Kidney (tissue), 13 donors: ENCODE measurements at regions not wholly inside any gene's neighbourhood (a gene's known extent, or its start where the extent isn't known, plus 50 kb on each side); places are given as distances from the start of the nearest gene placed in this dataset.

Experiments used
- DNase-seq, 5 donors: peaks; one replicate each; pipeline ENCODE4 v3.0.0-alpha.2; 2013 to 2020
- FAIRE-seq: peaks from 2 replicates; lab custom pipeline; 2012; peaks lifted over from hg19 to GRCh38; lab: Jason Lieb, UNC
- H3K27ac ChIP-seq, 2 donors: one replicate each; pipeline ENCODE4 v1.7.0; 2013; ENCODE audit warnings: low read depth in 2 of 2, low read length in 2 of 2, inconsistent platforms in 1 of 2
- H3K27me3 ChIP-seq: one replicate; pipeline ENCODE4 v1.7.1; 2013; ENCODE audit warnings: low read length, inconsistent platforms; ENCODE audit not compliant: control insufficient read depth, insufficient read depth
- H3K36me3 ChIP-seq, 3 donors: one replicate each; pipeline versions ENCODE4 v1.7.0 to v1.7.1; 2013; ENCODE audit warnings: low read length in 3 of 3, control low read depth in 1 of 3, inconsistent platforms in 1 of 3; ENCODE audit not compliant: insufficient read depth in 3 of 3, control insufficient read depth in 2 of 3
- H3K4me1 ChIP-seq, 3 donors: one replicate each; pipeline versions ENCODE4 v1.7.0 to v1.7.1; 2013; ENCODE audit warnings: low read length in 3 of 3, inconsistent platforms in 1 of 3, low read depth in 1 of 3; ENCODE audit not compliant: control insufficient read depth in 2 of 3, insufficient read depth in 2 of 3
- H3K4me3 ChIP-seq, 3 donors: one replicate each; pipeline versions ENCODE4 v1.7.0 to v1.8.1; 2013; ENCODE audit warnings: low read length in 3 of 3, control low read depth in 1 of 3, inconsistent platforms in 1 of 3
- H3K9ac ChIP-seq, 3 donors: one replicate each; pipeline versions ENCODE4 v1.7.0 to v1.7.1; 2013; ENCODE audit warnings: low read length in 3 of 3, control low read depth in 1 of 3, inconsistent platforms in 1 of 3
- H3K9me3 ChIP-seq, 3 donors: one replicate each; pipeline versions ENCODE4 v1.7.0 to v1.7.1; 2013; ENCODE audit warnings: low read length in 3 of 3, control low read depth in 1 of 3, inconsistent platforms in 1 of 3; ENCODE audit not compliant: control insufficient read depth in 2 of 3, insufficient read depth in 1 of 3
- intact Hi-C: fragments of 100-400 bp; cut with DNase I; formaldehyde crosslinking; loops from one replicate; pipeline ENCODE4 v1.11.1; 2022
- TF ChIP-seq, protein P1 (sequence below): IDR thresholded peaks from 3 replicates; pipeline ENCODE4 v1.5.1; 2012; ENCODE audit warnings: mild to moderate bottlenecking, moderate library complexity, borderline replicate concordance; ENCODE audit not compliant: insufficient read depth; ENCODE audit errors: extremely low read depth
- donor health status: control.
- donor health status: control.
- donor health status: control.
- donor health status: control.
- donor health status: control.
- donor health status: DM: yes; HTN: yes; CAD: no.
- donor health status: Normal renal cell carcinoma (clear cell type).

DNA sequence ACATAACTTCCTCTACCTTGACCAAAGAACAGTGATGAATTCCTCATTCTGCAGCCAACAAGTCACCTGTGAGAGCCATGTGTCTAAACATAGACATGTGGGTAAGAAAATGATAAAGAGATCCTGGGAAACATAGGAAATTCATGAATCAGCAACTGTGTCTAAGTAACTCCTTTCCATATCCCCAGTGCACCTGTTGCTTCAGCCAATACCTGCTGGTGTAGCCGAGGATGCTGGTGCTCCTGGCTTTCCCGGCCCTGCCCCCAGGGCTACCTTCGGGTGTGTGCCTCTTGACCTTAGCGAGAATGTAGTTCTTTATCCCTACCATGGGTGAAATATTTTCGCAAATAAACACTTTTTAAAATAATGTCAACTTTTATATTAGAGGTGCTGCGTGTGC lies 114.1 kb downstream of the OR13A1 start:
- H3K36me3 ChIP-seq: no peaks in the 10 kb centered on the region
- no peak overlapping the region for H3K9ac ChIP-seq
- DNase-seq (no peak), FAIRE-seq (no peak)
- H3K4me1 ChIP-seq: no peaks in the 10 kb centered on the region
- H3K9me3 ChIP-seq: no peaks in the 10 kb centered on the region
- TF ChIP-seq, protein P1, sequence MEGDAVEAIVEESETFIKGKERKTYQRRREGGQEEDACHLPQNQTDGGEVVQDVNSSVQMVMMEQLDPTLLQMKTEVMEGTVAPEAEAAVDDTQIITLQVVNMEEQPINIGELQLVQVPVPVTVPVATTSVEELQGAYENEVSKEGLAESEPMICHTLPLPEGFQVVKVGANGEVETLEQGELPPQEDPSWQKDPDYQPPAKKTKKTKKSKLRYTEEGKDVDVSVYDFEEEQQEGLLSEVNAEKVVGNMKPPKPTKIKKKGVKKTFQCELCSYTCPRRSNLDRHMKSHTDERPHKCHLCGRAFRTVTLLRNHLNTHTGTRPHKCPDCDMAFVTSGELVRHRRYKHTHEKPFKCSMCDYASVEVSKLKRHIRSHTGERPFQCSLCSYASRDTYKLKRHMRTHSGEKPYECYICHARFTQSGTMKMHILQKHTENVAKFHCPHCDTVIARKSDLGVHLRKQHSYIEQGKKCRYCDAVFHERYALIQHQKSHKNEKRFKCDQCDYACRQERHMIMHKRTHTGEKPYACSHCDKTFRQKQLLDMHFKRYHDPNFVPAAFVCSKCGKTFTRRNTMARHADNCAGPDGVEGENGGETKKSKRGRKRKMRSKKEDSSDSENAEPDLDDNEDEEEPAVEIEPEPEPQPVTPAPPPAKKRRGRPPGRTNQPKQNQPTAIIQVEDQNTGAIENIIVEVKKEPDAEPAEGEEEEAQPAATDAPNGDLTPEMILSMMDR: no peak
- H3K27me3 ChIP-seq: no peaks in the 10 kb centered on the region
- intact Hi-C loops: no loop called here
- H3K27ac ChIP-seq: no peak overlapping the region
- H3K4me3 ChIP-seq: no peak overlapping the region

DNA sequence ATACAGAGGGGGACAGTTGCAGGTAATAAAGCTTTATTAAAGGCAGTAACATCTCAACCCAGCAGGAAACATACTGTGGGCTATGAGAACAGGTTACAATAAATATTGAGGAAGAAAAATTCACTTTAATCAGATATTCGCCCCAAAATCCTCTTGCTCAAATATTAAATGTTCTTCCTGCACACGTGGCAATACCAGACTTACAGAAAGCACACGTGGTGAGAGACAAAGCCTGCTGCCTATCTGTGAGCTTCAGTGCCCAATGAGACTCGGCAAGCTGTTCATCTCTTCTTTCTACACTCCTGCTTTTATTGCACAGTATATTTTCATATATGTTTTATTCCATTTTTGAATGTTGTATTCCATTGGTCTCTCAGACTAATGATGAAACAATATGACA lies 113.2 kb downstream of the OR13A1 start:
- no peak for FAIRE-seq
- Histone ChIP-seq H3K9ac (no peak overlapping the region), H3K4me3 (no peak overlapping the region), H3K27ac (no peak overlapping the region), H3K9me3 (no peaks in the 10 kb centered on the region), H3K27me3 (no peaks in the 10 kb centered on the region), H3K4me1 (no peaks in the 10 kb centered on the region), H3K36me3 (no peaks in the 10 kb centered on the region)
- DNase-seq: no peak
- intact Hi-C loops: no loop called here
- TF ChIP-seq, protein P1: no peak

DNA sequence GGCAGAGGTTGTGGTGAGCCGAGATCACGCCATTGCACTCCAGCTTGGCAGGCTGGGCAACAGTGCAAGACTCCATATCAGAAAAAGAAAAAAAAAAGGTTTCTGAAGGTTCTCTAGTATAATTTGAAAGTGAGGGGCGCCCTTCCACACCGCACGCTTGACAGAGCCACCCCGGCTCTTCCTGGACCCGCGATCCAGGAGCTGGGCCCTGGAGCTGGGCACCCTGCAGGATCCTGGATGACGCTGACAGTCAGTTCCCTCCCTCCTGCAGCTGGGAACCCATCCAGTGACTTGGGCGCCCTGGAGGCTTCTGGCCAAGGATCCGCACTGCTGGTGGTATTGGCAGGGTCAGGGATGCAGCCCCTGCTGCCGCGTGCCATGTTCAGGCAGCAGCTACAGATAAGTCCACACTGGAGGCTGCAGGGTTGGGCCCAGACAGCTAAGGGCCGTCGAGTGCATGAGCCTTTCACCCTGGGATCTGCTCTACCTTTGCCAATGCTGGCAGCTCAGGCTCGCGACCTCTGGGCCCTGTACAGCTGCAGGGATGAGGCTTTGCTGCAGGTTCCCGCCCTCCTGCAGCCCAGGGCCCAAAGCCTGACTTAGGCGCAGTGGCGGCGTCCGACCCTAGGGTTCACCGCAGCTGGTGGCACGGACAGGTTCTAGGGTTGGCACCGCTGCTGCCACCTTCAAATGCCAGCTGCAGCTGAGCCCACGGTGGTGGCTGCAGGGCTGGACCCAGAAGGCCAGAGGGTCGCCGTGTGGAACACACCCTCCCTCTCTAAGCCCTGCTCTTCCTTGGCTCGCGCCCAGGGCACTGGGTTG lies 110.2 kb downstream of the OR13A1 start:
- Histone ChIP-seq H3K9me3 (no peaks in the 10 kb centered on the region), H3K9ac (no peak overlapping the region), H3K27me3 (no peaks in the 10 kb centered on the region), H3K4me1 (no peaks in the 10 kb centered on the region), H3K36me3 (no peaks in the 10 kb centered on the region), H3K27ac (no peak overlapping the region), H3K4me3 (no peak overlapping the region)
- DNase-seq (no peak), FAIRE-seq (no peak)
- TF ChIP-seq, protein P1: no peak
- intact Hi-C loops: no loop called here

DNA sequence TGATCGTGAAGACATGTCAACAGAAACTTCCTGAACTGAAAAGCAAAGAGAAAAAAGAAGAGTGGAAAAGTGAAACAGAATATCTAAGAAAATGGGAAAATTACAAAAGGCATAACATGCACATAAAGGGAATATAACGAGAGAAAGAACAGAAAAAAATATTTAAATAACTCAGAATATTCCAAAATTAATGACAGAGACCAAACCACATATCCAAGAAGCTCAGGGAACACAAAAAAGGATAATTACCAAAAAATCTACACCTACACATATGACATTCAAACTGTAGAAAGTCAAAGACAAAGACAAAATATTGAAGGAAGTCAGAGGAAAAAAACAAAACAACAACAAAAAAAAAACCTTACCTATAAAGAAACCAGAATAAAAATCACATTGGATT lies 105.5 kb downstream of the OR13A1 start:
- no peaks in the 10 kb centered on the region for H3K36me3 ChIP-seq
- no peaks in the 10 kb centered on the region for H3K4me1 ChIP-seq
- FAIRE-seq (no peak), DNase-seq (no peak)
- H3K9me3 ChIP-seq: no peaks in the 10 kb centered on the region
- no peak overlapping the region for H3K4me3 ChIP-seq
- intact Hi-C loops: no loop called here
- H3K27me3 ChIP-seq: no peaks in the 10 kb centered on the region
- TF ChIP-seq, protein P1: no peak
- no peak overlapping the region for H3K27ac ChIP-seq
- no peak overlapping the region for H3K9ac ChIP-seq
